WTC11 (cell line): ENCODE measurements at regions not wholly inside any gene's neighbourhood (a gene's known extent, or its start where the extent isn't known, plus 50 kb on each side); places are given as distances from the start of the nearest gene placed in this dataset.
"Not testable (repeated sequence)": the region's sequence is repeated elsewhere in the genome, so short reads cannot be mapped to it uniquely, and the experiment has no call there.

Experiments
- ATF2 ChIP-seq: sonication (generic); formaldehyde crosslinking; IDR thresholded peaks from 2 replicates; pipeline ENCODE4 v1.8.1; 2022; ENCODE audit warnings: low read depth, missing genetic modification reagents, borderline replicate concordance
- CTCF ChIP-seq: fragments of 200-600 bp; IDR thresholded peaks from 2 replicates; pipeline ENCODE4 v1.8.0; 2022; ENCODE audit warnings: antibody characterized with exemption
- E2F1 ChIP-seq: sonication (generic); formaldehyde crosslinking; IDR thresholded peaks from 2 replicates; pipeline ENCODE4 v1.8.0; 2022; ENCODE audit warnings: mild to moderate bottlenecking, missing genetic modification reagents
- FOXJ3 ChIP-seq: sonication (generic); formaldehyde crosslinking; IDR thresholded peaks from 2 replicates; pipeline ENCODE4 v1.9.0; 2021; ENCODE audit warnings: missing genetic modification reagents, mild to moderate bottlenecking, borderline replicate concordance
- TP53 ChIP-seq: sonication (generic); formaldehyde crosslinking; IDR thresholded peaks from 2 replicates; pipeline ENCODE4 v1.8.1; 2023; ENCODE audit warnings: mild to moderate bottlenecking, missing genetic modification reagents
- ZNF219 ChIP-seq: sonication (generic); formaldehyde crosslinking; IDR thresholded peaks from 2 replicates; pipeline ENCODE4 v1.8.0; 2023; ENCODE audit warnings: missing genetic modification reagents, mild to moderate bottlenecking, borderline replicate concordance
- ZNF232 ChIP-seq: sonication (generic); formaldehyde crosslinking; IDR thresholded peaks from 2 replicates; pipeline ENCODE4 v1.8.0; 2022; ENCODE audit warnings: mild to moderate bottlenecking, missing genetic modification reagents
- TF ChIP-seq, protein P1 (sequence below): fragments of 250-450 bp; sonication (Bioruptor Pico); IDR thresholded peaks from 2 replicates; pipeline ENCODE4 v1.9.0; 2021; ENCODE audit warnings: mild to moderate bottlenecking
- TF ChIP-seq, protein P2 (sequence below): sonication (generic); formaldehyde crosslinking; IDR thresholded peaks from 2 replicates; pipeline ENCODE4 v1.8.0; 2022; ENCODE audit warnings: mild to moderate bottlenecking, missing genetic modification reagents
- TF ChIP-seq, protein P3 (sequence below): sonication (generic); formaldehyde crosslinking; IDR thresholded peaks from 2 replicates; pipeline ENCODE4 v1.8.0; 2022; ENCODE audit warnings: mild to moderate bottlenecking, missing genetic modification reagents

DNA sequence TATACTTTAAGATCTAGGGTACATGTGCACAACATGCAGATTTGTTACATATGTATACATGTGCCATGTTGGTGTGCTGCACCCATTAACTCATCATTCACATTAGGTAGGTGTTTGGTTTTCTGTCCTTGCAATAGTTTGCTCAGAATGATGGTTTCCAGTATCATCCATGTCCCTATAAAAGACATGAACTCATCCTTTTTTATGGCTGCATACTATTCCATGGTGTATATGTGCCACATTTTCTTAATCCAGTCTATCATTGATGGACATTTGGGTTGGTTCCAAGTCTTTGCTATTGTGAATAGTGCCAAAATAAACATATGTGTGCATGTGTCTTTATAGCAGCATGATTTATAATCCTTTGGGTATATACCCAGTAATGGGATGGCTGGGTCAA is 747.1 kb upstream of the MEF2C start:
- TF ChIP-seq CTCF; FOXJ3 (CRISPR knock-in tag); E2F1 (CRISPR knock-in tag); TP53 (CRISPR knock-in tag); ATF2; ZNF232 (CRISPR knock-in tag); ZNF219 (CRISPR knock-in tag): not testable (repeated sequence)
- TF ChIP-seq, protein P1, sequence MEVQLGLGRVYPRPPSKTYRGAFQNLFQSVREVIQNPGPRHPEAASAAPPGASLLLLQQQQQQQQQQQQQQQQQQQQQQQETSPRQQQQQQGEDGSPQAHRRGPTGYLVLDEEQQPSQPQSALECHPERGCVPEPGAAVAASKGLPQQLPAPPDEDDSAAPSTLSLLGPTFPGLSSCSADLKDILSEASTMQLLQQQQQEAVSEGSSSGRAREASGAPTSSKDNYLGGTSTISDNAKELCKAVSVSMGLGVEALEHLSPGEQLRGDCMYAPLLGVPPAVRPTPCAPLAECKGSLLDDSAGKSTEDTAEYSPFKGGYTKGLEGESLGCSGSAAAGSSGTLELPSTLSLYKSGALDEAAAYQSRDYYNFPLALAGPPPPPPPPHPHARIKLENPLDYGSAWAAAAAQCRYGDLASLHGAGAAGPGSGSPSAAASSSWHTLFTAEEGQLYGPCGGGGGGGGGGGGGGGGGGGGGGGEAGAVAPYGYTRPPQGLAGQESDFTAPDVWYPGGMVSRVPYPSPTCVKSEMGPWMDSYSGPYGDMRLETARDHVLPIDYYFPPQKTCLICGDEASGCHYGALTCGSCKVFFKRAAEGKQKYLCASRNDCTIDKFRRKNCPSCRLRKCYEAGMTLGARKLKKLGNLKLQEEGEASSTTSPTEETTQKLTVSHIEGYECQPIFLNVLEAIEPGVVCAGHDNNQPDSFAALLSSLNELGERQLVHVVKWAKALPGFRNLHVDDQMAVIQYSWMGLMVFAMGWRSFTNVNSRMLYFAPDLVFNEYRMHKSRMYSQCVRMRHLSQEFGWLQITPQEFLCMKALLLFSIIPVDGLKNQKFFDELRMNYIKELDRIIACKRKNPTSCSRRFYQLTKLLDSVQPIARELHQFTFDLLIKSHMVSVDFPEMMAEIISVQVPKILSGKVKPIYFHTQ (CRISPR knock-in tag): not testable (repeated sequence)
- TF ChIP-seq, protein P2, sequence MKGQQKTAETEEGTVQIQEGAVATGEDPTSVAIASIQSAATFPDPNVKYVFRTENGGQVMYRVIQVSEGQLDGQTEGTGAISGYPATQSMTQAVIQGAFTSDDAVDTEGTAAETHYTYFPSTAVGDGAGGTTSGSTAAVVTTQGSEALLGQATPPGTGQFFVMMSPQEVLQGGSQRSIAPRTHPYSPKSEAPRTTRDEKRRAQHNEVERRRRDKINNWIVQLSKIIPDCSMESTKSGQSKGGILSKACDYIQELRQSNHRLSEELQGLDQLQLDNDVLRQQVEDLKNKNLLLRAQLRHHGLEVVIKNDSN: not testable (repeated sequence)
- TF ChIP-seq, protein P3, sequence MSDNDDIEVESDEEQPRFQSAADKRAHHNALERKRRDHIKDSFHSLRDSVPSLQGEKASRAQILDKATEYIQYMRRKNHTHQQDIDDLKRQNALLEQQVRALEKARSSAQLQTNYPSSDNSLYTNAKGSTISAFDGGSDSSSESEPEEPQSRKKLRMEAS: not testable (repeated sequence)
